NOMO-1 treated with DMSO at 0.1 percent for 48 hours (cell line): ENCODE measurements at regions not wholly inside any gene's neighbourhood (a gene's known extent, or its start where the extent isn't known, plus 50 kb on each side); places are given as distances from the start of the nearest gene placed in this dataset.

Experiments used
- DNase-seq: peaks from one replicate; lab custom pipeline; 2025; ENCODE audit not compliant: unreplicated experiment; lab: John Stamatoyannopoulos, UW

GRCh38 chr12:130016986-130017385 is 113.2 kb upstream of the TMEM132D start:
- DNase-seq: no peak

- no peak for DNase-seq
These were observed 114.0 kb upstream of the TMEM132D start for GRCh38 chr12:130017591-130018449.

- DNase-seq: no peak
These were observed 114.8 kb upstream of the TMEM132D start for GRCh38 chr12:130018614-130019013.

GRCh38 chr12:130026608-130027176 is 122.9 kb upstream of the TMEM132D start:
- DNase-seq: peak; percentile 10

- no peak for DNase-seq
These were observed 124.0 kb upstream of the TMEM132D start for GRCh38 chr12:130027798-130028197.

GRCh38 chr12:130029151-130029550 is 125.3 kb upstream of the TMEM132D start:
- no peak for DNase-seq

- no peak for DNase-seq
These were observed 127.2 kb upstream of the TMEM132D start for GRCh38 chr12:130031041-130031440.

GRCh38 chr12:130031571-130032189 is 127.9 kb upstream of the TMEM132D start:
- DNase-seq: peak; percentile 14

GRCh38 chr12:130041983-130042812 is 120.1 kb upstream of the FZD10 start:
- no peak for DNase-seq

GRCh38 chr12:130043685-130044406 is 118.4 kb upstream of the FZD10 start:
- DNase-seq: no peak

GRCh38 chr12:130044991-130045621 is 117.2 kb upstream of the FZD10 start:
- no peak for DNase-seq

GRCh38 chr12:130049666-130050065 is 112.6 kb upstream of the FZD10 start:
- no peak for DNase-seq

GRCh38 chr12:130051900-130052299 is 110.4 kb upstream of the FZD10 start:
- no peak for DNase-seq

- no peak for DNase-seq
These were observed 108.6 kb upstream of the FZD10 start for GRCh38 chr12:130053651-130054069.

GRCh38 chr12:130054803-130055202 is 107.5 kb upstream of the FZD10 start:
- no peak for DNase-seq

GRCh38 chr12:130058926-130059472 is 103.3 kb upstream of the FZD10 start:
- no peak for DNase-seq

GRCh38 chr12:130063866-130064265 is 98.4 kb upstream of the FZD10 start:
- no peak for DNase-seq

- DNase-seq: no peak
These were observed 97.3 kb upstream of the FZD10 start for GRCh38 chr12:130064999-130065398.

GRCh38 chr12:130066742-130067141 is 95.5 kb upstream of the FZD10 start:
- DNase-seq: no peak

- DNase-seq: no peak
These were observed 93.5 kb upstream of the FZD10 start for GRCh38 chr12:130068741-130069140.
